ENCODE measurements at regions not wholly inside any gene's neighbourhood (a gene's known extent, or its start where the extent isn't known, plus 50 kb on each side); places are given as distances from the start of the nearest gene placed in this dataset.
"Not testable (repeated sequence)": the region's sequence is repeated elsewhere in the genome, so short reads cannot be mapped to it uniquely, and the experiment has no call there.

DNA sequence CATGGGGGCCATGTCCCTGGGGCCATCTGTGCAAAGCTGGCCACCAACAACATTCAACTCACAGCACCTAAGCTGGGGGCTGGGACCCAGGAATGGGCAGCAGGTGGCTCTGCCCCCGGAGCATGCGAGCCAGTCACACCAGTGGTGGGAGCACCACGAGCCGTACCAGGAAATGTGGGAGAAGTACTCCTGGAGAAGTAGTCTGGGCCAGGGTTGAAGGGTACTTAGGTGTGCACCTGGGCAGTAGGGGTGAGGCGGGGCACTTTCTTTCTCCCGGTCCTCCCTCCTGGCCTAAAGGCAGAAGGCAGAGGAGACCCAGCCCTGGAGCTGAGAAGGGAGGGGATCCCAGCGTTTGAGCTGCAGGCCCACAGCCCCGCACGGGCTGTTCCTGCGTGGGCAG, 94.2 kb downstream of the PLXNA1 start:
- H3K9ac ChIP-seq (ENCODE audit: low read length): no peak overlapping the region
- H3K4me1 ChIP-seq (ENCODE audit: control insufficient read depth, insufficient read depth, low read length): no peaks in the 10 kb centered on the region
- H3K27ac ChIP-seq (ENCODE audit: low read depth, low read length): no peak overlapping the region
- no peaks in the 10 kb centered on the region for H3K36me3 ChIP-seq (ENCODE audit: control insufficient read depth, insufficient read depth, low read length)
- no peak overlapping the region for H3K4me3 ChIP-seq (ENCODE audit: low read length)
- H3K27me3 ChIP-seq (ENCODE audit: control insufficient read depth, insufficient read depth, low read length): no peaks in the 10 kb centered on the region

GRCh38 chr3:127077505-127078064, 94.7 kb downstream of the PLXNA1 start:
- Histone ChIP-seq H3K4me3 (ENCODE audit: low read length) (no peak overlapping the region), H3K27ac (ENCODE audit: low read depth, low read length) (no peak overlapping the region)

DNA sequence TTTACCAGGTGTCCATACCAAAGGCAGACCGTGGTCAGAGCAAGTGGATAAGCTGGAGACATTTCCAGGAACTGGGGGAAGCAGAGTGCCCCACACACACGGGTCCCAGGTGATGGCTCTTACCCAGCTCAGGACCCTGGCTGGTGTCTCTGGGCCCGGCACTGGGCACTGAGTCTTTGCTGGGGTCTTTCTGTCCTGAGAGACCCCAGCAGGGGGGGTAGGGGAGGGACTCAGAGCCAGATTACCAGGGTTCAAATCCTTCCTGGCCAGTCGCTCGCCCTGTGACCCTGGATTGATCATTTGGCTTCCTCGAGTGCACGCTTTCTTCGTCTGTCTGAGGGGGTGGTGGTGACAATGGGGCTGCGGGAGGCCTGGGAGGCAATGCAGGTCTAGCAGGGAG, 95.7 kb downstream of the PLXNA1 start:
- H3K27me3 ChIP-seq (ENCODE audit: control insufficient read depth, insufficient read depth, low read length): no peaks in the 10 kb centered on the region
- no peaks in the 10 kb centered on the region for H3K4me1 ChIP-seq (ENCODE audit: control insufficient read depth, insufficient read depth, low read length)
- no peak overlapping the region for H3K4me3 ChIP-seq (ENCODE audit: low read length)
- H3K36me3 ChIP-seq (ENCODE audit: control insufficient read depth, insufficient read depth, low read length): no peaks in the 10 kb centered on the region
- no peak overlapping the region for H3K27ac ChIP-seq (ENCODE audit: low read depth, low read length)
- H3K9ac ChIP-seq (ENCODE audit: low read length): no peak overlapping the region

More at GRCh38 chr3:127077505-127078064, 94.7 kb downstream of the PLXNA1 start:
- Histone ChIP-seq H3K9ac (ENCODE audit: low read length) (no peak overlapping the region), H3K4me1 (ENCODE audit: control insufficient read depth, insufficient read depth, low read length) (no peaks in the 10 kb centered on the region), H3K27me3 (ENCODE audit: control insufficient read depth, insufficient read depth, low read length) (no peaks in the 10 kb centered on the region), H3K36me3 (ENCODE audit: control insufficient read depth, insufficient read depth, low read length) (no peaks in the 10 kb centered on the region)

DNA sequence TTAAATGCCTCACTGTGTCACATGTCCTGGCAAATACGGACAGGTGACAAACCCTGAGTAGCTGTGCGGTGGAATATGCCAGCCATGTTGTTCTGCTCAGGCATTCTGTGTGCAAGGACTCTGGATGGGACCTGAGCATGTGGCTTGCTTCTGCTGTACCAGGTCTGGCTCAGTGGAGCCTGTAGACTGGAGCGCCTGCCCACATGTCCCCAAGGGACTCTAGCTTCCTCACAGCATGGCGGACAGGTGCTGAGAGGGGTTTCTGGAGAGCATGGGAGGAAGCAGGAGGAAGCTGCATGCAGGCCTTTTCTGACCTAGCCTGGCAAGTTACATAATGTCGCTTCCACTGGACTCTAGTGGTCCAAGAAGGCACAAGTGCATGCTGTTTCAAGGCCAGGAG, 96.3 kb downstream of the PLXNA1 start:
- H3K27ac ChIP-seq (ENCODE audit: low read depth, low read length): no peak overlapping the region
- H3K4me3 ChIP-seq (ENCODE audit: low read length): no peak overlapping the region
- no peaks in the 10 kb centered on the region for H3K27me3 ChIP-seq (ENCODE audit: control insufficient read depth, insufficient read depth, low read length)
- H3K9ac ChIP-seq (ENCODE audit: low read length): no peak overlapping the region
- no peaks in the 10 kb centered on the region for H3K36me3 ChIP-seq (ENCODE audit: control insufficient read depth, insufficient read depth, low read length)
- no peaks in the 10 kb centered on the region for H3K4me1 ChIP-seq (ENCODE audit: control insufficient read depth, insufficient read depth, low read length)

GRCh38 chr3:127081001-127081720, 98.2 kb downstream of the PLXNA1 start:
- no peaks in the 10 kb centered on the region for H3K36me3 ChIP-seq (ENCODE audit: control insufficient read depth, insufficient read depth, low read length)
- no peaks in the 10 kb centered on the region for H3K4me1 ChIP-seq (ENCODE audit: control insufficient read depth, insufficient read depth, low read length)
- no peak overlapping the region for H3K9ac ChIP-seq (ENCODE audit: low read length)
- H3K27ac ChIP-seq (ENCODE audit: low read depth, low read length): no peak overlapping the region
- no peaks in the 10 kb centered on the region for H3K27me3 ChIP-seq (ENCODE audit: control insufficient read depth, insufficient read depth, low read length)
- H3K4me3 ChIP-seq (ENCODE audit: low read length): no peak overlapping the region

DNA sequence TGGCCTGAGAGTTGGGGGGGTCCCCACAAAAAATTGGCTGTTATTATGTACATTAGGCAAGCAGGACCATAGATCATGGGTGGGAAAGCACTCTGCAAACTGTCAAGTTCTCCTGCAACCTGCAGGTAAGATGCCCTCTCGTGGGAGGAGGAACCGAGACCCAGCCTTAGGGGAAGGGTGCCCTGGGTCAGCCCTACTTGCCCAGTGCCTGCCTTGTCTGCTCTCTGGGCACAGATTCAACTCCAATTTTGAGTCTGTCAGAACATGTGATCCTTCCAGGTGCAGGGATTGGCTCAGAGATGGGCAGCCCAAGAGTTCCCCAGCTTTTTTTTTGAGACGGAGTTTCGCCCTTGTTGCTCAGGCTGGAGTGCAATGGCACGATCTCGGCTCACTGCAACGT, 99.2 kb downstream of the PLXNA1 start:
- Histone ChIP-seq H3K4me1 (ENCODE audit: control insufficient read depth, insufficient read depth, low read length) (no peaks in the 10 kb centered on the region), H3K36me3 (ENCODE audit: control insufficient read depth, insufficient read depth, low read length) (no peaks in the 10 kb centered on the region), H3K4me3 (ENCODE audit: low read length) (no peak overlapping the region), H3K9ac (ENCODE audit: low read length) (no peak overlapping the region), H3K27ac (ENCODE audit: low read depth, low read length) (no peak overlapping the region), H3K27me3 (ENCODE audit: control insufficient read depth, insufficient read depth, low read length) (no peaks in the 10 kb centered on the region)

- H3K4me1 ChIP-seq (ENCODE audit: control insufficient read depth, insufficient read depth, low read length): no peaks in the 10 kb centered on the region
- no peak overlapping the region for H3K27ac ChIP-seq (ENCODE audit: low read depth, low read length)
- no peak overlapping the region for H3K4me3 ChIP-seq (ENCODE audit: low read length)
- H3K9ac ChIP-seq (ENCODE audit: low read length): no peak overlapping the region
- no peaks in the 10 kb centered on the region for H3K27me3 ChIP-seq (ENCODE audit: control insufficient read depth, insufficient read depth, low read length)
- no peaks in the 10 kb centered on the region for H3K36me3 ChIP-seq (ENCODE audit: control insufficient read depth, insufficient read depth, low read length)
These were observed 101.0 kb downstream of the PLXNA1 start for GRCh38 chr3:127083778-127084397.

- H3K27me3 ChIP-seq (ENCODE audit: control insufficient read depth, insufficient read depth, low read length): no peaks in the 10 kb centered on the region
- H3K4me1 ChIP-seq (ENCODE audit: control insufficient read depth, insufficient read depth, low read length): no peaks in the 10 kb centered on the region
- no peak overlapping the region for H3K27ac ChIP-seq (ENCODE audit: low read depth, low read length)
- no peak overlapping the region for H3K9ac ChIP-seq (ENCODE audit: low read length)
- no peak overlapping the region for H3K4me3 ChIP-seq (ENCODE audit: low read length)
- H3K36me3 ChIP-seq (ENCODE audit: control insufficient read depth, insufficient read depth, low read length): no peaks in the 10 kb centered on the region
These were observed 101.6 kb downstream of the PLXNA1 start for GRCh38 chr3:127084401-127084990.

DNA sequence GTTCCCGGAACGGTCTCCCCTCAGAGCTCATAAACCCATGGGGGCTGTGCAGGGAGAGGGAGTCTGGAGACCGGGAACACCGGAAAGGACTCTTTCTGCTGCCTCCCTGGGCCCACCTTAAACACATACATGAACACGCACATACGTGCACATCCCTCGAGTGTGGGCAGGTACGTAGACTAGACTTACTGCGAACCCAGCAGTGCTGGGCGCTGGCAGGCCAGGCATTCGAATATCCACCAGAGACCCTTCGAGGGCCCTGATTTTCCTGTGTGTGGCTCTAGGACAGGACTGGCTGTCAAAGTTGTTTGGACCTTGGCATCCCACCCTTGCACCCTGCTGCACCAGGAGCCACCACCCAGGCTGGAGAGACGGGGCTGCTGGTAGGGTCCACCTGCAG, 102.7 kb downstream of the PLXNA1 start:
- Histone ChIP-seq H3K4me3 (ENCODE audit: low read length) (no peak overlapping the region), H3K27me3 (ENCODE audit: control insufficient read depth, insufficient read depth, low read length) (no peaks in the 10 kb centered on the region), H3K4me1 (ENCODE audit: control insufficient read depth, insufficient read depth, low read length) (no peaks in the 10 kb centered on the region), H3K27ac (ENCODE audit: low read depth, low read length) (no peak overlapping the region), H3K36me3 (ENCODE audit: control insufficient read depth, insufficient read depth, low read length) (no peaks in the 10 kb centered on the region), H3K9ac (ENCODE audit: low read length) (no peak overlapping the region)

DNA sequence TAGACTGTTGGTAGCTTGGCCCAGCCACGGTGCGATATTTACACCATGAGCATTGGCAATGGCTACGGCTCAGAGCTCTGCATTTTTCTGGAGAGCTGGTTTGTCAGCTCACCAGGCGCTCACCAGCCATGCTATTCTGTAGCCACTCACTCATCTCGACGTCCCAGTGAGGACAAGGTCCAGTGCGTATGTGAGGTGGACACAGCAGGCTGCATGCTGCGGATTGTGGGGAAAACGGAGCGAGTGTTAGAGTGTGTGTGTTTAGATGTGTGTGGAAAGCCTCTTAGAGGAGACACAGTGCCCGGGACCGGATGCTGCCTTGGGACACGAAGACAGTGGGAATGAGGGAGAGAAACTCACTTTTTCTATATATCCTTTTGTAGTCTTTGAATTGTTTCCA, 103.7 kb downstream of the PLXNA1 start:
- not testable (repeated sequence) for H3K4me3 ChIP-seq (ENCODE audit: low read length); H3K4me1 ChIP-seq (ENCODE audit: control insufficient read depth, insufficient read depth, low read length); H3K27me3 ChIP-seq (ENCODE audit: control insufficient read depth, insufficient read depth, low read length); H3K36me3 ChIP-seq (ENCODE audit: control insufficient read depth, insufficient read depth, low read length); H3K27ac ChIP-seq (ENCODE audit: low read depth, low read length); H3K9ac ChIP-seq (ENCODE audit: low read length)

- no peak overlapping the region for H3K4me3 ChIP-seq (ENCODE audit: low read length)
- no peak overlapping the region for H3K27ac ChIP-seq (ENCODE audit: low read depth, low read length)
- no peak overlapping the region for H3K9ac ChIP-seq (ENCODE audit: low read length)
- H3K36me3 ChIP-seq (ENCODE audit: control insufficient read depth, insufficient read depth, low read length): no peaks in the 10 kb centered on the region
- H3K27me3 ChIP-seq (ENCODE audit: control insufficient read depth, insufficient read depth, low read length): no peaks in the 10 kb centered on the region
- no peaks in the 10 kb centered on the region for H3K4me1 ChIP-seq (ENCODE audit: control insufficient read depth, insufficient read depth, low read length)
These were observed 104.5 kb downstream of the PLXNA1 start for GRCh38 chr3:127087441-127087840.

GRCh38 chr3:127088511-127089351, 104.2 kb upstream of the PRR23E start:
- H3K36me3 ChIP-seq (ENCODE audit: control insufficient read depth, insufficient read depth, low read length): no peaks in the 10 kb centered on the region
- no peak overlapping the region for H3K4me3 ChIP-seq (ENCODE audit: low read length)
- no peak overlapping the region for H3K27ac ChIP-seq (ENCODE audit: low read depth, low read length)
- no peaks in the 10 kb centered on the region for H3K4me1 ChIP-seq (ENCODE audit: control insufficient read depth, insufficient read depth, low read length)
- H3K27me3 ChIP-seq (ENCODE audit: control insufficient read depth, insufficient read depth, low read length): no peaks in the 10 kb centered on the region
- no peak overlapping the region for H3K9ac ChIP-seq (ENCODE audit: low read length)

All from rectal smooth muscle tissue (tissue), 1 donor.